ENCODE measurements at regions not wholly inside any gene's neighbourhood (a gene's known extent, or its start where the extent isn't known, plus 50 kb on each side); places are given as distances from the start of the nearest gene placed in this dataset.

DNA sequence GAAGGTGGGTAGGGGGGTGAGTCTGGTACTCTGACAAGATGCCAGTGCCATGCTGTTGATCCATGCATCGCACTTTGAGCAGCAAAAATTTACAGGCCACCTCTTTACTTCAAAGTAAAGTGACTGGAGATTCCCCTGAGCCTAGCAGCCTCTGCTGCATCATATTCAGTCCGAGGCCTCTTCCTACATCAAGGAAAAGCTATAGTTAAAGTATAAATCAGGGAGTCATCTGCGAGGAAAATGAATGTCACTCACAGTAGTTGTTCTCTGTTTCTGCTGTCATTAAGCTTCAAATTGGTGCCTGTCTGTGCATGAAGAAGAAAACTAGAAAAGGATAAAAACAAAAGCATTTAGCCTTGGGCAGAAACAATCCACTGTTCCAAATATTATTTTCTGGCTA, 706.2 kb downstream of the TBL1XR1 start:
- TF ChIP-seq, protein P1, sequence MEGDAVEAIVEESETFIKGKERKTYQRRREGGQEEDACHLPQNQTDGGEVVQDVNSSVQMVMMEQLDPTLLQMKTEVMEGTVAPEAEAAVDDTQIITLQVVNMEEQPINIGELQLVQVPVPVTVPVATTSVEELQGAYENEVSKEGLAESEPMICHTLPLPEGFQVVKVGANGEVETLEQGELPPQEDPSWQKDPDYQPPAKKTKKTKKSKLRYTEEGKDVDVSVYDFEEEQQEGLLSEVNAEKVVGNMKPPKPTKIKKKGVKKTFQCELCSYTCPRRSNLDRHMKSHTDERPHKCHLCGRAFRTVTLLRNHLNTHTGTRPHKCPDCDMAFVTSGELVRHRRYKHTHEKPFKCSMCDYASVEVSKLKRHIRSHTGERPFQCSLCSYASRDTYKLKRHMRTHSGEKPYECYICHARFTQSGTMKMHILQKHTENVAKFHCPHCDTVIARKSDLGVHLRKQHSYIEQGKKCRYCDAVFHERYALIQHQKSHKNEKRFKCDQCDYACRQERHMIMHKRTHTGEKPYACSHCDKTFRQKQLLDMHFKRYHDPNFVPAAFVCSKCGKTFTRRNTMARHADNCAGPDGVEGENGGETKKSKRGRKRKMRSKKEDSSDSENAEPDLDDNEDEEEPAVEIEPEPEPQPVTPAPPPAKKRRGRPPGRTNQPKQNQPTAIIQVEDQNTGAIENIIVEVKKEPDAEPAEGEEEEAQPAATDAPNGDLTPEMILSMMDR (IDR thresholded peaks at IDR 0.05; ENCODE audit: insufficient read depth, low read length), result no peak
- TF ChIP-seq POLR2AphosphoS5 (IDR thresholded peaks at IDR 0.05; ENCODE audit: low read depth), result no peak
- TF ChIP-seq, protein P2, sequence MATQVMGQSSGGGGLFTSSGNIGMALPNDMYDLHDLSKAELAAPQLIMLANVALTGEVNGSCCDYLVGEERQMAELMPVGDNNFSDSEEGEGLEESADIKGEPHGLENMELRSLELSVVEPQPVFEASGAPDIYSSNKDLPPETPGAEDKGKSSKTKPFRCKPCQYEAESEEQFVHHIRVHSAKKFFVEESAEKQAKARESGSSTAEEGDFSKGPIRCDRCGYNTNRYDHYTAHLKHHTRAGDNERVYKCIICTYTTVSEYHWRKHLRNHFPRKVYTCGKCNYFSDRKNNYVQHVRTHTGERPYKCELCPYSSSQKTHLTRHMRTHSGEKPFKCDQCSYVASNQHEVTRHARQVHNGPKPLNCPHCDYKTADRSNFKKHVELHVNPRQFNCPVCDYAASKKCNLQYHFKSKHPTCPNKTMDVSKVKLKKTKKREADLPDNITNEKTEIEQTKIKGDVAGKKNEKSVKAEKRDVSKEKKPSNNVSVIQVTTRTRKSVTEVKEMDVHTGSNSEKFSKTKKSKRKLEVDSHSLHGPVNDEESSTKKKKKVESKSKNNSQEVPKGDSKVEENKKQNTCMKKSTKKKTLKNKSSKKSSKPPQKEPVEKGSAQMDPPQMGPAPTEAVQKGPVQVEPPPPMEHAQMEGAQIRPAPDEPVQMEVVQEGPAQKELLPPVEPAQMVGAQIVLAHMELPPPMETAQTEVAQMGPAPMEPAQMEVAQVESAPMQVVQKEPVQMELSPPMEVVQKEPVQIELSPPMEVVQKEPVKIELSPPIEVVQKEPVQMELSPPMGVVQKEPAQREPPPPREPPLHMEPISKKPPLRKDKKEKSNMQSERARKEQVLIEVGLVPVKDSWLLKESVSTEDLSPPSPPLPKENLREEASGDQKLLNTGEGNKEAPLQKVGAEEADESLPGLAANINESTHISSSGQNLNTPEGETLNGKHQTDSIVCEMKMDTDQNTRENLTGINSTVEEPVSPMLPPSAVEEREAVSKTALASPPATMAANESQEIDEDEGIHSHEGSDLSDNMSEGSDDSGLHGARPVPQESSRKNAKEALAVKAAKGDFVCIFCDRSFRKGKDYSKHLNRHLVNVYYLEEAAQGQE (IDR thresholded peaks at IDR 0.05; ENCODE audit: insufficient replicate concordance, low read depth), result no peak
- TF ChIP-seq SPI1 (IDR thresholded peaks at IDR 0.05; ENCODE audit: borderline replicate concordance, low read depth), result no peak
- TF ChIP-seq GABPA (IDR thresholded peaks at IDR 0.05; ENCODE audit: low read depth), result no peak
